GM12892 (cell line): ENCODE measurements at regions not wholly inside any gene's neighbourhood (a gene's known extent, or its start where the extent isn't known, plus 50 kb on each side); places are given as distances from the start of the nearest gene placed in this dataset.
"Not testable (repeated sequence)": the region's sequence is repeated elsewhere in the genome, so short reads cannot be mapped to it uniquely, and the experiment has no call there.

Experiments
- POLR2A ChIP-seq: IDR thresholded peaks from 2 replicates; pipeline ENCODE4 v1.6.1; 2011; ENCODE audit warnings: low read depth, low read length, control low read depth
- POLR2AphosphoS5 ChIP-seq: IDR thresholded peaks from 2 replicates; pipeline ENCODE4 v1.6.1; 2011; ENCODE audit warnings: low read depth, low read length, control low read depth
- TAF1 ChIP-seq: IDR thresholded peaks from 2 replicates; pipeline ENCODE4 v1.6.1; 2011; ENCODE audit warnings: low read depth, mild to moderate bottlenecking, control low read depth, low read length, borderline replicate concordance

GRCh38 chr14:43784432-43784831, 722.7 kb downstream of the FSCB start:
- not testable (repeated sequence) for TF ChIP-seq POLR2A, TAF1, POLR2AphosphoS5
